Hematopoietic multipotent progenitor cell treated with erythropoietin and hydrocortisone succinate and interleukin-3 and kit ligand, for 4 days (in vitro differentiated cells): ENCODE measurements at regions not wholly inside any gene's neighbourhood (a gene's known extent, or its start where the extent isn't known, plus 50 kb on each side); places are given as distances from the start of the nearest gene placed in this dataset.

ENCODE experiments used
- DNase-seq: peaks from one replicate; pipeline ENCODE4 v3.0.0-alpha.2; 2015

GRCh38 chr5:24791326-24791725 lies 146.5 kb upstream of the CDH10 start:
- no peak for DNase-seq

GRCh38 chr5:24789611-24790351 lies 145.0 kb upstream of the CDH10 start:
- DNase-seq, result no peak

- DNase-seq, result no peak
These were observed 144.2 kb upstream of the CDH10 start for GRCh38 chr5:24788829-24789514.

GRCh38 chr5:24786108-24786507 lies 141.3 kb upstream of the CDH10 start:
- DNase-seq, result no peak

- no peak for DNase-seq
These were observed 138.8 kb upstream of the CDH10 start for GRCh38 chr5:24783596-24783995.

- no peak for DNase-seq
These were observed 132.6 kb upstream of the CDH10 start for GRCh38 chr5:24777392-24777791.

- no peak for DNase-seq
These were observed 128.5 kb upstream of the CDH10 start for GRCh38 chr5:24773261-24773660.

GRCh38 chr5:24767086-24767485 lies 122.3 kb upstream of the CDH10 start:
- DNase-seq, result no peak

GRCh38 chr5:24765219-24765618 lies 120.4 kb upstream of the CDH10 start:
- no peak for DNase-seq

GRCh38 chr5:24750355-24750754 lies 105.6 kb upstream of the CDH10 start:
- no peak for DNase-seq

- no peak for DNase-seq
These were observed 104.9 kb upstream of the CDH10 start for GRCh38 chr5:24749701-24750100.

GRCh38 chr5:24747327-24747726 lies 102.5 kb upstream of the CDH10 start:
- DNase-seq, result no peak

GRCh38 chr5:24742334-24742733 lies 97.6 kb upstream of the CDH10 start:
- DNase-seq, result no peak

GRCh38 chr5:24737163-24737562 lies 92.4 kb upstream of the CDH10 start:
- DNase-seq, result no peak

- no peak for DNase-seq
These were observed 90.5 kb upstream of the CDH10 start for GRCh38 chr5:24735284-24735683.

GRCh38 chr5:24732184-24732583 lies 87.4 kb upstream of the CDH10 start:
- no peak for DNase-seq

GRCh38 chr5:24720743-24721142 lies 76.0 kb upstream of the CDH10 start:
- no peak for DNase-seq

- DNase-seq, result no peak
These were observed 70.0 kb upstream of the CDH10 start for GRCh38 chr5:24714746-24715145.

GRCh38 chr5:24712947-24713346 lies 68.2 kb upstream of the CDH10 start:
- DNase-seq, result no peak

- DNase-seq, result no peak
These were observed 67.3 kb upstream of the CDH10 start for GRCh38 chr5:24712047-24712446.

- DNase-seq, result no peak
These were observed 59.2 kb upstream of the CDH10 start for GRCh38 chr5:24703934-24704333.
